Peyer's patch (tissue), 4 donors: ENCODE measurements at regions not wholly inside any gene's neighbourhood (a gene's known extent, or its start where the extent isn't known, plus 50 kb on each side); places are given as distances from the start of the nearest gene placed in this dataset.

Source experiments
- POLR2A ChIP-seq, 2 donors: fragments of 450-650 bp; IDR thresholded peaks; one replicate each; pipeline ENCODE4 v1.5.1; 2017; ENCODE audit warnings: antibody characterized with exemption in 2 of 2, mild to moderate bottlenecking in 2 of 2, moderate library complexity in 2 of 2
- TF ChIP-seq, protein P1 (sequence below), 6 experiments: fragments of 450-650 bp in 4 of 6; fragments of 200-600 bp in 2 of 6; sonication (generic) in 1 of 6; IDR thresholded peaks; one replicate each; pipeline ENCODE4 v1.5.1; 2017 to 2019; ENCODE audit warnings: antibody characterized with exemption in 6 of 6, mild to moderate bottlenecking in 3 of 6, moderate library complexity in 1 of 6

DNA sequence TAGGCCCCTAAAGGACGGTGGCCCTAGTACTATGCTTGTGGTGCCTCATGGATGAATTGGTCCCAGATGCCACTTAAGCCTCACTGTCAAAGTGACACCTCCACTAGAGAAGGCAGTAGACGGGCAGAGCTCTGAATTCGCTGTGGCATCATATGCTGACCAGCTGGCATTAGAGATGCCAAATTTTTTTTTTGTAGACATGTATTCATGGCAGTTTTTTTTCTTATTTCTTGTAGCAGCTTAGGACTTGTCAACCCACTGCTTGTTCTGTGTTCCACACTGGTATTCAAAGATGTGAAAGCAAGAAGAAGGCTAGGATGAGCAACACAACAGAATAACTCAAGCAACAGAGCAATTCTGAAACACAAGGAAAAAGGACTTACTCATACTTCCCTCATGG is 212.5 kb downstream of the DLEU7 start:
- TF ChIP-seq, protein P1, sequence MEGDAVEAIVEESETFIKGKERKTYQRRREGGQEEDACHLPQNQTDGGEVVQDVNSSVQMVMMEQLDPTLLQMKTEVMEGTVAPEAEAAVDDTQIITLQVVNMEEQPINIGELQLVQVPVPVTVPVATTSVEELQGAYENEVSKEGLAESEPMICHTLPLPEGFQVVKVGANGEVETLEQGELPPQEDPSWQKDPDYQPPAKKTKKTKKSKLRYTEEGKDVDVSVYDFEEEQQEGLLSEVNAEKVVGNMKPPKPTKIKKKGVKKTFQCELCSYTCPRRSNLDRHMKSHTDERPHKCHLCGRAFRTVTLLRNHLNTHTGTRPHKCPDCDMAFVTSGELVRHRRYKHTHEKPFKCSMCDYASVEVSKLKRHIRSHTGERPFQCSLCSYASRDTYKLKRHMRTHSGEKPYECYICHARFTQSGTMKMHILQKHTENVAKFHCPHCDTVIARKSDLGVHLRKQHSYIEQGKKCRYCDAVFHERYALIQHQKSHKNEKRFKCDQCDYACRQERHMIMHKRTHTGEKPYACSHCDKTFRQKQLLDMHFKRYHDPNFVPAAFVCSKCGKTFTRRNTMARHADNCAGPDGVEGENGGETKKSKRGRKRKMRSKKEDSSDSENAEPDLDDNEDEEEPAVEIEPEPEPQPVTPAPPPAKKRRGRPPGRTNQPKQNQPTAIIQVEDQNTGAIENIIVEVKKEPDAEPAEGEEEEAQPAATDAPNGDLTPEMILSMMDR (IDR thresholded peaks at IDR 0.05): no peak
- no peak for TF ChIP-seq POLR2A (IDR thresholded peaks at IDR 0.05)
